22Rv1 (cell line): ENCODE measurements at regions not wholly inside any gene's neighbourhood (a gene's known extent, or its start where the extent isn't known, plus 50 kb on each side); places are given as distances from the start of the nearest gene placed in this dataset.

Source experiments
- H3K27ac ChIP-seq: fragments of 450-650 bp; 2 replicates; pipeline ENCODE4 v1.5.1; 2017
- ZFX ChIP-seq: fragments of 450-650 bp; IDR thresholded peaks from 2 replicates; pipeline ENCODE4 v1.6.1; 2017; ENCODE audit warnings: antibody characterized with exemption, borderline replicate concordance
- TF ChIP-seq, protein P1 (sequence below): fragments of 450-650 bp; IDR thresholded peaks from 2 replicates; pipeline ENCODE4 v1.5.1; 2017; ENCODE audit warnings: mild to moderate bottlenecking

DNA sequence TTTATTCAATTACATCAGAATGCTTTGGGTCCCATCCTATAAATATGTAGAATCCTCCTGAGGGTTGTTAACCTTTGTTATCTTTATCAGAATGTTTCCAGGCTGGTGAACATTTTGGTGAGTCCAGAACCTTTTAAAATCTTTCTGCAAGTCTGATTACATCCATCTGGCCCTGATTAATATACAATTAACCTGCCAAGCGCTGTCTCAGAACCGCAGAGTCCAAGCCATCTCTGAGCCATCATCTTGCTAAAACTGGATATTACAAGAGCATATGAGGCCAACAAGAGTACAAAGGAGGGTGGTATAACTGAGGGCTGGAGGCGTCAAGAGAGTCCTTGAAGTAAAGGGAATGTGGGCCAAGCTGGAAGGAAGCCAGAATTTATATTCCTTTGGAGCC lies 88.6 kb upstream of the ZC3H11B start:
- no peak for TF ChIP-seq ZFX
- TF ChIP-seq, protein P1, sequence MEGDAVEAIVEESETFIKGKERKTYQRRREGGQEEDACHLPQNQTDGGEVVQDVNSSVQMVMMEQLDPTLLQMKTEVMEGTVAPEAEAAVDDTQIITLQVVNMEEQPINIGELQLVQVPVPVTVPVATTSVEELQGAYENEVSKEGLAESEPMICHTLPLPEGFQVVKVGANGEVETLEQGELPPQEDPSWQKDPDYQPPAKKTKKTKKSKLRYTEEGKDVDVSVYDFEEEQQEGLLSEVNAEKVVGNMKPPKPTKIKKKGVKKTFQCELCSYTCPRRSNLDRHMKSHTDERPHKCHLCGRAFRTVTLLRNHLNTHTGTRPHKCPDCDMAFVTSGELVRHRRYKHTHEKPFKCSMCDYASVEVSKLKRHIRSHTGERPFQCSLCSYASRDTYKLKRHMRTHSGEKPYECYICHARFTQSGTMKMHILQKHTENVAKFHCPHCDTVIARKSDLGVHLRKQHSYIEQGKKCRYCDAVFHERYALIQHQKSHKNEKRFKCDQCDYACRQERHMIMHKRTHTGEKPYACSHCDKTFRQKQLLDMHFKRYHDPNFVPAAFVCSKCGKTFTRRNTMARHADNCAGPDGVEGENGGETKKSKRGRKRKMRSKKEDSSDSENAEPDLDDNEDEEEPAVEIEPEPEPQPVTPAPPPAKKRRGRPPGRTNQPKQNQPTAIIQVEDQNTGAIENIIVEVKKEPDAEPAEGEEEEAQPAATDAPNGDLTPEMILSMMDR: no peak
- H3K27ac ChIP-seq: no peak overlapping the region

DNA sequence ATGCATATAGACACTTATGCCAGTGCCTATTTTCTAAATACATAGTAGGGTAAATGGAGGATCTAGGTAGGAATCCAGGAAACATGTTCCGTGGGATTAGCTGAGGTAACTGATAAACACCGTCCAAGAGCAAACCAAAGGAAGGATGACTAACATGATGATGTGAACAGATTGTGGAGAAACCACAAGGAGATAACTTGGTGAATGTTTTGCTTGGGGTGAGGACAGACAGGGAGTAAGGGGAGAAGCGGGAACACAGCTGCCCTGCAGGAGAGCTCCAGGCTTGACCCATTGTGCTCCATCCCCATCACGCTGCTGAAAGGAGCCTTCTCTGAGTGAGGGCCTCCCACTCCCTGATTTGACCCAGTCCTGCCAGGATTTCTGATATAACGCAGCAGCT lies 87.0 kb upstream of the ZC3H11B start:
- TF ChIP-seq, protein P1: no peak
- no peak for TF ChIP-seq ZFX

DNA sequence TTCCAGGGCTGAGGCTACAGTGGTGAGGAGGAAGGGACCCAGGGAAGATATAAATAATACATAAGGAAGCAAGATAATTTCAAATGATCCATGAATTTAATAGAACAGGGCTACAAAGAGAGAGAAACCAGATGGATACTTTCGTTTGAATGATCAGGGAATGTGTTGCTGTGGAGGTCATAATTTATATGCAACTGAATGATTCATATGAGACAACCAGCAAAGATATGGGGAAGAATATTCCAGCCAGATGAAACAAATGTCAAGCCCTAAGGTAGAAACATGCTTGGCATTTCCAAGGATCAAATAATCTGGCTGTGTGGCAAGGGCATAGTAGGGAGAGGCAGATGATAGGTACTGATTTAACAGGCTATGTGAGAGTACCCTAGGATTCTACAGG lies 84.8 kb upstream of the ZC3H11B start:
- TF ChIP-seq, protein P1: no peak
- no peak for TF ChIP-seq ZFX
- H3K27ac ChIP-seq: no peak overlapping the region

More for the DNA sequence above, 87.0 kb upstream of the ZC3H11B start:
- H3K27ac ChIP-seq: no peak overlapping the region

DNA sequence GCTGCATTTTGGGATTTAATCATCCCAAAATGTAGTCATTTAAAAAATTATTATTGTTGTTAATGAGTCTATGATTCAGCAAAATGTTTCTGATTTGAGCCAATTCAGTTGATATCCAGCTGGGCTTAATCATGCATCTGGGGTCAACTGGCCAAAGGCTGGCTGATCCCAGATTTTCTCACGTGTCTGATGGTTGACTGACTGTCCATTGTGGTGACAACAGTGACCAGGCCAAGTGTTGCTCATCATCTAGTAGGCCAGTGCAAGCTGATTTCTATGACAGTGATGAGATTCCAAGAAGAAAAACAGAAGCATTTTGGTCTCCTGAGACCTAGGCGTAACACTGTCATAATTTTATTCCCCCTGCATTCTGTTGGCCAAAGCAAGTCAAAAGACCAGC lies 80.1 kb upstream of the ZC3H11B start:
- H3K27ac ChIP-seq: no peak overlapping the region
- TF ChIP-seq, protein P1: no peak
- no peak for TF ChIP-seq ZFX

DNA sequence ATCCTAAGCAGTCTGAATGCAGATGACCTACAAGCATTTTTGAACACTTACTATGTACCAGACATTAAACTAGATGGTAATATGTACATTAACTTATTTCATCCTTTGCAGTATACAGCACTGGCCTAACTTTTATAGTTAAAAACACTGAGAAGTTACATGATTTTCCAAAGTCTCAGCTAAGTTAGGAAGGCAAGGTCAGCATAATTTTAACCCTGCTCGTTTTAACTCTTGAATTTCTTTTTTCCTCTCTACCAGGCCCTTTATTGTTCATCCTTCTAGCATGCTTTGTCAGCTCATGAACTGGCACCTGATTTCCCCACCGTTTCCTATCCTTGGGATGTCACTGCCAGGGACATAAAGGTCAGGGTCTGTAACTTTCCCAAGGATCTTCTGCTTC lies 76.9 kb upstream of the ZC3H11B start:
- TF ChIP-seq, protein P1: no peak
- no peak for TF ChIP-seq ZFX
- no peak overlapping the region for H3K27ac ChIP-seq

DNA sequence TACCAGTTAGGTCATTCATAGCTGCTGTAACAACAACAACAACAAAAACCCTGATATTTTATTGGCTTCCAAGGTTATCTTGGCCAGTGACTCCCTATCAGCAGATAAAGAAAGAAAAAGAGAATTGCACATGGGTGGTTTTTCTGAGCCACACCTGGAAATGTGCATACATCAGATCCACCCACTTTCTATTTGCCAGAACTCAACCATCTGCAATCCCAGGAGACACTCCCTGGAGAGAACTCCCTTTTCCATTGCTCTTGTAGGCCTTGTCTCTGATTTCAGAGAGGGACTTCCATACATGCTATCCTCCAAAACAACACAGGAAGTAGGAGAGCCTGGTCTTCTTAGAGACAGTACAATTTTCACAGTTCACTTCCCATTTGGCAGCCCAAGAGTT lies 74.9 kb upstream of the ZC3H11B start:
- TF ChIP-seq, protein P1: no peak
- no peak for TF ChIP-seq ZFX
- no peak overlapping the region for H3K27ac ChIP-seq

DNA sequence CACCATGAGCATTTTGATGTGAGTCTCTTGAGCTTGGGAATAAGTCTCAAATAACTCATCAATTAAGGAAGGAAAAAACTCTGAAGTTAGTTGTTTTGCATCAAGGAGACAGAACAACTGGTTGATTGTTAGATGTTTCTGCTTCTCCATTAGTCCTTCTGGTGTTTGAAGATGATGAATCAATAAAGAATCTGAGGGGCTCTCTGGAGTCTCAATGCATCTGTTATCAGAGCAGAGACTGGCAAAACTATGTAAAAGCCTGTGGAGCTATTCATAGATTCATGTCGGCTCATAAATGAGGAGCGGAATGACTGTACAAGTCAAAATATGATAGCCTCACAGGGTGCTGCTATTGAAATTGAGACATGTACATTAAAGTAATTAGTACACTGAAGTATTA lies 73.3 kb upstream of the ZC3H11B start:
- no peak overlapping the region for H3K27ac ChIP-seq
- no peak for TF ChIP-seq ZFX
- TF ChIP-seq, protein P1: no peak
